ENCODE measurements at regions not wholly inside any gene's neighbourhood (a gene's known extent, or its start where the extent isn't known, plus 50 kb on each side); places are given as distances from the start of the nearest gene placed in this dataset.
"Not testable (repeated sequence)": the region's sequence is repeated elsewhere in the genome, so short reads cannot be mapped to it uniquely, and the experiment has no call there.

- DNase-seq (ENCODE audit: low read depth in 2 of 2), result no peak
Observed at GRCh38 chr5:155619688-155620087, 606.1 kb downstream of the KIF4B start.

DNA sequence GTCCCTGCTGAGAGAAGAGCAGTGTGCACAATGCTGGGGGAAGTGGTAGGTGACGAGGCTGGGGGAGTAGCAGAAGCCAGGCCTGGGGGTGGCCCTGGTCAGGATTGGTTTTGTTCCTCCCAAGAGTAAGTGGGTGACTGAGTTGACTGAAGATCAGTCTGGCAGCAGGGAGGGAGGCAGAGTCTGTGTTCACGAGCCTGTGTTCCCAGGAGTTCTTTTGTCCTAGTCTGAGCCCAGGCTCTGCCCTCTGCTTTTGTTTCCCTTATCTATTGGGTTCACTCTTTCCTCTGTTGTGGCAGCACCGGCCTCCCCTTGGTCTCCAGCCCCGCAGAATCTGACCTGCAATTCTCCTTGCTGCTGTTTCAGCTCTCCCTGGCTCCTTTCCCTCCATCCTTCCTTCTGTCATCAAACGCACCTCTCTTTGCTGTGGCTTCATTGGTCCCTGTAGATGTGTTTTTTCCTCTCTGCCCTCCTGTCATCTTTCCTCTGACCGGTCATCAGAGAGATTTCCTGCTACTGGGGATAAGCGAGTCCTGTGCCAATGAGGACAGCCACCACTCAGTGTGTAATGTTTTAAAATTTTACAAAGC is 607.4 kb downstream of the KIF4B start:
- DNase-seq (ENCODE audit: low read depth in 2 of 2), result no peak

- DNase-seq (ENCODE audit: low read depth in 2 of 2), result no peak
Observed at GRCh38 chr5:155624597-155625241, 611.2 kb downstream of the KIF4B start.

DNA sequence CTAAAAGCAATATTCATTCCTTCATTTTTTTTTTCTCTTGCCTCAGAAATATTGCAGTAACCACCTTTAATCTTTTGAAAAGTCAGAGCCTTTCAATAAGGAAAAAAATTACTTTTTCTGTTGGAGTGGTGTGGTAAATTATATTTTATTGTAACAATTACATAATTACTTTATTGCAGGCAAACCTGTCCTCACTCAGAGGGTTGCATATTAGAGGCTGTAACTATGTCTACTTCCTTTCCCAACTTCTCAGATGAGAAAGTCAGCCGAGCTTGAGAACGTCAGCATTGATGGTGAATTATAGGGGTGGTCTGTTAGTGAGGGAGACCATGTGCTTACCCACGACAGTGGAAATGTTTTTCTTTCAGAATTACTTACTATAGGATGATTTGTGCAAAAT is 611.8 kb downstream of the KIF4B start:
- DNase-seq (ENCODE audit: low read depth in 2 of 2), result no peak

DNA sequence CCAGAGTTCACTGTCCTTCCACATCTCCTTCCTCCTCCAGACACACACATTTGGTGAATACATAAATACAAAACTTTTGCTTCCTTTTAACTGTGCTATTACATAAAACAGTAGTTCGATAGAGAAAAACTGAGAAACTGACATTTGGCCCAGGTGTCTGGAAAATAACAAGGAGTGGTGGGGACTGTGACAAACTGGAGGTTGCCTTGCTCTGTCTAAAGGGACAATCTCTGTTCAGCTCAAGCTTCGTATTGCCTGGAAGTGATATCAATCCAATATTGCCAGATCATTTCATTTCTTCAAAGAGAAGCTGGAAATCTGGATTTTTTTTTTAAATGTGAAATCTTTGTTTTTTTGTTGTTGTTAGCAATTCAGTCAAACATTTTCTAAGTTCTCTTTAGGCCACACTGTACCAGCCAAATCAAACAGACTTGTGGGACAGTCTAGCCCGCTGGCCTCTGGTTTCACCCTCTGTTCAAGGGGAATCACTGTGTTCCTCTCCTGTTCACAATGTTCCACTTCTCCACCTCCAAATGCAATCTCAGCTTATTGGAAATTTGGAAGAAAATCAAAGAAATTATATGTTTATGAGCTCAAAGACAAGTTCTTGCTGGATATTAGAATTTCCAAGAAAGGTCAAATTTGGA is 612.5 kb downstream of the KIF4B start:
- DNase-seq (ENCODE audit: low read depth in 2 of 2), result no peak

- no peak for DNase-seq (ENCODE audit: low read depth in 2 of 2)
Observed at GRCh38 chr5:155626592-155626991, 613.0 kb downstream of the KIF4B start.

- no peak for DNase-seq (ENCODE audit: low read depth in 2 of 2)
Observed at GRCh38 chr5:155628346-155628745, 614.8 kb downstream of the KIF4B start.

- DNase-seq (ENCODE audit: low read depth in 2 of 2), result no peak
Observed at GRCh38 chr5:155629597-155629996, 616.0 kb downstream of the KIF4B start.

GRCh38 chr5:155631116-155631515 is 617.6 kb downstream of the KIF4B start:
- DNase-seq (ENCODE audit: low read depth in 2 of 2), result no peak

GRCh38 chr5:155633338-155633957 is 619.9 kb downstream of the KIF4B start:
- DNase-seq (ENCODE audit: low read depth in 2 of 2), result no peak

DNA sequence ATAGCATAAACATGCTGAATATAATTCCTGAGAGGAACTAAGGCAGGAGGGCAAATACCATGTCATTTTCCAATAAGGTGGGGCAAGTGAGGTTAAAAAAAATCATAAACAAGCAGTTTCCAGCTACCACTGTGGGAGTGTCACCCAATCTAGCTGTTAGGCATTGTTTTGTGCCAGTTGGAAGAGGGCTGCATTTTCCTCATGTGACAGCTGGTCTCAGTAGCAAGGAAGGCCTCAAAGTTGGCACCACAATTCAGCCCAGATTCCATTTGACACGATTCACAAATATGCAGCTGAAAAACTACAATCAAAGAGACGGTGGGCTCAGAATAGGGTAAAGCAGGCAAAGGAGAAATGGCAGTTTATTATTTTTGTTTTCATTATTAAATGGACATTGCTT is 636.1 kb downstream of the KIF4B start:
- DNase-seq (ENCODE audit: low read depth in 2 of 2), result no peak

DNA sequence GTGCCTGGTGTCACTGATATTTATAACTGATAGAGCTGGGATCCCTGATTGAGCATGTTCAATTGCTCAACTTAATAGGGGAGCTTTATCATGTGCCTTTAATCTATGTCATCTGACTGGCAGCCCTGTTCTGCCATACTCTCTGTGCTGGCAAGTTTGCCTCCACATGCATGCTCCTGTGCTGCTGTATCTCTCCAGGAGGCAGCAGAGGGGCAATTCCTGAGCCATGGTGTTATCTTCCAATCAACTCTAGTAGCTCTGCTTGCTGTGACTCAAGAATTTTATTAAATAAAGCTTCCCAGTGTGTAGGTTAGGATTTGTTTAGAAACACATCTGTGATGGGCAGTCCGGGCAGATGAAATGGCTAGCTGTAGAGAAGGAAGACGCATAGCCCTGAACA is 642.0 kb downstream of the KIF4B start:
- DNase-seq (ENCODE audit: low read depth in 2 of 2), result no peak

DNA sequence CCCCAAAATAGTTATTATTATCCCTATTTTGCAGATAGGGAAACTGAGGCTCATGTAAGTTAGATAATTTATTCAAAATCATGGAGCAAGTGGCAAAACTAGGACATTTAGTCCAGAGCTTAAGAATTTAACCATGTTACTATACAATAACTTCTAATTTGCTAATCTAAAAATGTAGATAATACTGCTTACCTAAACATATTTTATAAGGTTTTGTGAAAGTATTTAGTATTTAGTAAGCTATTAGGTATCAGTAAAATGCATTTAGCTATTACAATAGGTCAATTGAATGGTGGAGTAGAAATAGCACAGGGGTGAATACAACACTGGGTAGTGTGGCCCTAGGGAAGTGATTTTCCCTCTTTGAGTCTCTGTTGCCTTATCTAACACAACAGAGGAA is 648.3 kb downstream of the KIF4B start:
- DNase-seq (ENCODE audit: low read depth in 2 of 2), result no peak

- DNase-seq (ENCODE audit: low read depth in 2 of 2), result no peak
Observed at GRCh38 chr5:155665361-155665760, 651.8 kb downstream of the KIF4B start.

DNA sequence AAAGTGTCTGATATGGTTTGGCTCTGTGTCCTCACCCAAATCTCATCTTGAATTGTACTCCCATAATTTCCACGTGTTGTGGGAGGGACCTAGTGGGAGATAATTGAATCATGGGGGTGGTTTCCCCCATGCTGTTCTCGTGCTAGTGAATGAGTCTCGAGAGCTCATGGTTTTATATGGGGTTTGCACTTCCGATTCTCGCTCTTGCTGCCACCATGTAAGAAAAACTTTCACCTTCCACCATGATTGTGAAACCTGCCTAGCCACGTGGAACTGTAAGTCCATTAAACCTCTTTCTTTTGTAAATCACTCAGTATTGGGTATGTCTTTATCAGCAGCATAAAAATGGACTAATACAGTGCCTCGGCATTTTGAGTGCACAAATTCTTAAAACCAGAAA is 655.0 kb upstream of the SGCD start:
- DNase-seq (ENCODE audit: low read depth in 2 of 2), result not testable (repeated sequence)

GRCh38 chr5:155676967-155677366 is 650.0 kb upstream of the SGCD start:
- DNase-seq (ENCODE audit: low read depth in 2 of 2), result no peak

DNA sequence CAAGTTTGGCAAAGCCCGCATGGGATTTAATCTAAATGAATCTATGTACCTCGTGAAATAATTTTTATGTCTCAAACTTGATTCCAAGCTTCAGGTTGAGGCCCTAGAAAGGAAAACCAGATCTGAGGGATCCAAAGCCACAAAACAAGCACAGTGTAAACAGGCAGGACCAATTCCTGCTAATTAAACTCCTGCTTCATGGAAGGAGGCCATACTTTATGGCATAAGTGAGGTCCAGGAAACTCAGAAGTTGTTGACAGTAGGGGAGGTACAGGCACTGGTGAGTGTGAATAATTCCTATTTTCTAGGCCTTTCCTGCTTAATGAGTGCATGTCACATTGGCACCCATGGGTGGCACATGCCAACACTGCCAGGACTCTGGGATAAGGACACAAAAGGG is 648.6 kb upstream of the SGCD start:
- DNase-seq (ENCODE audit: low read depth in 2 of 2), result no peak

DNA sequence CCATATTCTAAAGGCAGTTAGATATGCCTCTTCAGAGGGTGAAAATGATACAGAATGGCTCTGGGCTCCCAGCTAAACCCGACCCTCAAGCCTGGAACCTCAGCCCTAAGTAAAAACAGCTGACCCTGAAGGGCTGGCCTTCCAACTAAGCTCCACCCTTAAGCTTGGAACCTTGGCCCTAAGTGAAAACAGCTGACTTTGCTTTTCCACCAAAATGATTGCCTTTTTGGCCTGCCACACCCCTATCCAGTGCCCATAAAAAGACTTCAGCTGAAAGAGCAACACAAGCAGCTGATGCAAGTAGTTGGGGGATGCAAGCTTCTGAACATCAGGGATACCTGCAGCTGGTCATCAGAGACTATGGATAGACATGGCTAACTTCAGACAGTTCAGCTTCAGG is 647.4 kb upstream of the SGCD start:
- DNase-seq (ENCODE audit: low read depth in 2 of 2), result no peak

DNA sequence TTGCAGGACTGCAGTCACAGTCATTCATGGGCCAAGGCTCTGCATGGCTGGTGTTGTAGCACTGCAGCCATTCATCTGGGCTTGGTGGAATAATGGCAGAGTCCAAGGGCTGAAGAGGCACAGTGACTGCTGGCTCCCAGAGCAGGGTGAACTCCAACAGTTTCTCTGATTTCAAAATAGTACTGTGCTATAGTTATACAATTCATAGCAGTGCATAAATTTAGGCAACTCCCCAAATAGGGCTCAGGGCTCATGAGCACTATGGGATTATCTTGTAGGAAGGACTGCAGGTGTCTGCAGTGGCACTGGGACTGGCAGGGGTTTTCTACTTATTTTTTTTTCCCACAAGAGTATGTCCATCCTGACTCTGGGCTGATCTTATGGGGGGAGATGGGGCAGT is 642.5 kb upstream of the SGCD start:
- DNase-seq (ENCODE audit: low read depth in 2 of 2), result no peak

DNA sequence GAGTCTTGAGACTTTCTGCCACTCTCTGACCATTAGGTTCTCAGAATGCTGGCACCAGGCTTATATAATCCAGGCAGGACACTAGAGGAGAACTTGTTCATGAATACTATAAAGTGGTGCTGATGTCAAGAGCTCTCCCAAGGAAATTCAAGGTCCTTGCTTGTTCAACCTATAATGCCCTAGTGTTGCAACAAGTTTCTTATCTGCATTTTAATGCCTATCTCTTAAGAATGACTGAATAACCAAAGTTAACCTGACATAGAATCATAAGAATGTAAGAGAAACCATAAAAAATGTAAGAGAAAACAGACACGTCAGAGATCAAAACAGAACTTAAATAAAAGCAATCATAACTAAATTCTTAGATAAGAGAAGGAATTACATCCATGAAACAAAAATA is 640.8 kb upstream of the SGCD start:
- DNase-seq (ENCODE audit: low read depth in 2 of 2), result no peak

DNA sequence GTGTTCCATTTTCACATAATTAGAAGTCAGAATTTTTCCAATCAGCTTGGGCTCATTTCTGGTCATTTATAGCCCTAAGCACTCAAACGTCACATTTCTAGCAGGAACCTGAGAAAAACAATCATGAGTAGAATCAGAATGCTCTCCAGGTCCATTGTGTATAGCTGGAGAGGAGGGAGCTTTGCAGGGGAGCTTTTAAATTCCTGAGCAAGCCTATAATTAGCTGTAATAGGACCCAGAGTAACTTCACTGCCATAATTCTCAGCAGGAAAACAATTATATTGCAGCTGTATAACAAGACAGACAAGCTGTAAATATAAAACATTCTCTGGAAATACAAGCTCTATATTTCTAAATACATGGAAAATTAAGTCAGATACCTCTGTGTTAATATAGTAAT is 637.6 kb upstream of the SGCD start:
- DNase-seq (ENCODE audit: low read depth in 2 of 2), result no peak

DNA sequence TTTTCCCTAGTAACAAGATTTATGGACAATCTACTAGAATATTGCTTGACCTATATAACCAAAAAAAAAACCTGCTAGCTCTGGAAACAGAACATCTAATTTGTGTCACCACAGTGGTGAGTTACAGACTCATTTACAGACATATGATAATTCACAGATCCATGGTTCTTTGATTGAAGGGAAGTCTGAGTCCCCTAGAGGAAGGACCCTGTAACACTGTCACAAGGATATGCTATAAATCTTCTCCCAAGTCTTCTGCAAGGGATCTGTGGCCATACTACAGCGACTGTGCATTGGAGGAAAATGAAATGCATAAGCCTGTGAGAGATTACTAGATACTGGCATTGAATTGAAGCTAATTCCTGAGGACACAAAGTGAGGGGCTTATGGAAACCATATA is 630.6 kb upstream of the SGCD start:
- DNase-seq (ENCODE audit: low read depth in 2 of 2), result no peak

- no peak for DNase-seq (ENCODE audit: low read depth in 2 of 2)
Observed at GRCh38 chr5:155697236-155697635, 629.7 kb upstream of the SGCD start.
